ENCODE measurements at regions not wholly inside any gene's neighbourhood (a gene's known extent, or its start where the extent isn't known, plus 50 kb on each side); places are given as distances from the start of the nearest gene placed in this dataset.
A peak's percentile ranks its signal among the peaks of the same experiment; 100 is the strongest.

- Mint-ChIP-seq H3K4me3 (no peak overlapping the region), H3K4me1 (ENCODE audit: low read depth) (peaks cover 35% of the 10 kb centered on the region), H3K27ac (no peak overlapping the region), H3K27me3 (ENCODE audit: low read depth) (peaks cover 42% of the 10 kb centered on the region), H3K9me3 (peaks cover 13 to 15% of the 10 kb centered on the region in 2 donors), H3K36me3 (ENCODE audit: insufficient read depth in 2 of 2) (peaks cover 16 to 23% of the 10 kb centered on the region in 2 donors)
- ATAC-seq (replicated peaks in 1 of 2) (no peak), DNase-seq (no peak)
These were observed 110.5 kb upstream of the INSIG1 start for GRCh38 chr7:155187061-155187785.

- peaks cover 36% of the 10 kb centered on the region for H3K27me3 Mint-ChIP-seq (ENCODE audit: low read depth)
- peaks cover 44% of the 10 kb centered on the region for H3K4me1 Mint-ChIP-seq (ENCODE audit: low read depth)
- peaks cover 14 to 29% of the 10 kb centered on the region in 2 donors for H3K36me3 Mint-ChIP-seq (ENCODE audit: insufficient read depth in 2 of 2)
- DNase-seq, result no peak
- peaks cover 15 to 17% of the 10 kb centered on the region in 2 donors for H3K9me3 Mint-ChIP-seq
- no peak overlapping the region for H3K4me3 Mint-ChIP-seq
- ATAC-seq (replicated peaks in 1 of 2), result peak; percentile 39 to 54
- H3K27ac Mint-ChIP-seq, result no peak overlapping the region
These were observed 109.3 kb upstream of the INSIG1 start for GRCh38 chr7:155188357-155188756.

- peaks cover 15 to 17% of the 10 kb centered on the region in 2 donors for H3K9me3 Mint-ChIP-seq
- H3K36me3 Mint-ChIP-seq (ENCODE audit: insufficient read depth in 2 of 2), result peaks cover 14 to 27% of the 10 kb centered on the region in 2 donors
- ATAC-seq (replicated peaks in 1 of 2) (no peak), DNase-seq (no peak)
- H3K27me3 Mint-ChIP-seq (ENCODE audit: low read depth), result peaks cover 31% of the 10 kb centered on the region
- no peak overlapping the region for H3K4me3 Mint-ChIP-seq
- no peak overlapping the region for H3K27ac Mint-ChIP-seq
- peaks cover 49% of the 10 kb centered on the region for H3K4me1 Mint-ChIP-seq (ENCODE audit: low read depth)
These were observed 108.7 kb upstream of the INSIG1 start for GRCh38 chr7:155188821-155189581.

DNA sequence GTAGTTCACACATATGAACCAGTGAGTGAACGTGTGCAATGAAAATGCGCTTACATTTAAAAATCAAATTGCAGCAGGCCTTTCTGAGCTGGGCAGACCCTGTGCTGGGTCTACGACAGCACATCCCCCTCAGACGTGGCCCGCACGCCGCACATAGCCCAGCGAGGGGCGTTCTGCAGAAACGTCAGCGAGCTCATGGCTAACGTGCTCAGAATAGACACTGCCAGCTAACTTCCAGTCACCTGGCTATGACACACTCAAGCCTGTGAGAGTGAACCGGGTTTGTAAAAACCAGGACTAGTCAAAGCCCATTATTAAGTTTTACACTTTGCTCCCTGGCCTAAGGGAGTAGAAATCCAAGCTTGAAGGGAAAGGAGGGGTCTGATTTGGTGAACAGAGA is 108.1 kb upstream of the INSIG1 start:
- Mint-ChIP-seq H3K4me3 (no peak overlapping the region), H3K4me1 (ENCODE audit: low read depth) (peaks cover 55% of the 10 kb centered on the region), H3K36me3 (ENCODE audit: insufficient read depth in 2 of 2) (peaks cover 14 to 27% of the 10 kb centered on the region in 2 donors), H3K27me3 (ENCODE audit: low read depth) (peaks cover 31% of the 10 kb centered on the region), H3K27ac (no peak overlapping the region), H3K9me3 (peaks cover 15 to 17% of the 10 kb centered on the region in 2 donors)
- DNase-seq, result no peak
- ATAC-seq (replicated peaks in 1 of 2), result no peak

- ATAC-seq (replicated peaks in 1 of 2) (peak; percentile 62 to 65), DNase-seq (peak; percentile 60 to 81)
- H3K27ac Mint-ChIP-seq, result no peak overlapping the region
- H3K4me1 Mint-ChIP-seq (ENCODE audit: low read depth), result peaks cover 58% of the 10 kb centered on the region
- peaks cover 9% of the 10 kb centered on the region in 2 donors for H3K9me3 Mint-ChIP-seq
- H3K4me3 Mint-ChIP-seq, result peak overlapping the region; percentile 59 to 71
- H3K36me3 Mint-ChIP-seq (ENCODE audit: insufficient read depth in 2 of 2), result peaks cover 7 to 18% of the 10 kb centered on the region in 2 donors
- peaks cover 25% of the 10 kb centered on the region for H3K27me3 Mint-ChIP-seq (ENCODE audit: low read depth)
These were observed 107.0 kb upstream of the INSIG1 start for GRCh38 chr7:155190688-155191087.

DNA sequence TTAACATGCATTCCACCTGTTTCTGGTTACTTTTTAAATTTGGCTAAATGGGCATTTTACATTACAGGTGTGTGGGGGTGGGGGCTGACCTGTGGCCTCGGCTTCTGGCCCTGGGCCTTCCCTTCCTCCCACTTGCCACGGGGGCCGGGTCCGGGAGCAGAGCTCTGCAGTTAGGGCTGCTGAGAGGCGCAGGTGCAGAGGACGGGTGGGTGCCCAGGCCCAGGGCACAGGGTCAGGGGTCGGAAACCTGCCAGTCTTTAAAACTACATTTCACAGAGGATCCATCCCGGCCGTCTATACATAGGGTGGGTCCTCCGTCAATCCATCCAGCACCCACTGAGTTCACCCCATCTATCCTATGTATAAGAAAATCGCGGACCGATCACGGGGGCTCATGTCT is 106.5 kb upstream of the INSIG1 start:
- DNase-seq (no peak), ATAC-seq (replicated peaks in 1 of 2) (no peak)
- no peak overlapping the region for H3K27ac Mint-ChIP-seq
- peaks cover 58% of the 10 kb centered on the region for H3K4me1 Mint-ChIP-seq (ENCODE audit: low read depth)
- peaks cover 9 to 19% of the 10 kb centered on the region in 2 donors for H3K36me3 Mint-ChIP-seq (ENCODE audit: insufficient read depth in 2 of 2)
- peaks cover 25% of the 10 kb centered on the region for H3K27me3 Mint-ChIP-seq (ENCODE audit: low read depth)
- peaks cover 9 to 10% of the 10 kb centered on the region in 2 donors for H3K9me3 Mint-ChIP-seq
- peak overlapping the region in 1 of 2 donors; percentile 71 for H3K4me3 Mint-ChIP-seq

GRCh38 chr7:155191901-155192478 is 105.7 kb upstream of the INSIG1 start:
- Mint-ChIP-seq H3K27me3 (ENCODE audit: low read depth) (peaks cover 25% of the 10 kb centered on the region), H3K4me3 (peak overlapping the region; percentile 21 to 47), H3K27ac (peak overlapping the region; percentile 66), H3K4me1 (ENCODE audit: low read depth) (peaks cover 62% of the 10 kb centered on the region), H3K9me3 (peaks cover 6 to 13% of the 10 kb centered on the region in 2 donors), H3K36me3 (ENCODE audit: insufficient read depth in 2 of 2) (peaks cover 13 to 25% of the 10 kb centered on the region in 2 donors)
- ATAC-seq (replicated peaks in 1 of 2) (peak in 1 of 2 donors; percentile 54), DNase-seq (no peak)

- H3K27ac Mint-ChIP-seq, result no peak overlapping the region
- peaks cover 13 to 28% of the 10 kb centered on the region in 2 donors for H3K36me3 Mint-ChIP-seq (ENCODE audit: insufficient read depth in 2 of 2)
- DNase-seq (no peak), ATAC-seq (replicated peaks in 1 of 2) (no peak)
- peaks cover 69% of the 10 kb centered on the region for H3K4me1 Mint-ChIP-seq (ENCODE audit: low read depth)
- H3K9me3 Mint-ChIP-seq, result peaks cover 6 to 13% of the 10 kb centered on the region in 2 donors
- H3K4me3 Mint-ChIP-seq, result no peak overlapping the region
- peaks cover 25% of the 10 kb centered on the region for H3K27me3 Mint-ChIP-seq (ENCODE audit: low read depth)
These were observed 104.6 kb upstream of the INSIG1 start for GRCh38 chr7:155192961-155193640.

DNA sequence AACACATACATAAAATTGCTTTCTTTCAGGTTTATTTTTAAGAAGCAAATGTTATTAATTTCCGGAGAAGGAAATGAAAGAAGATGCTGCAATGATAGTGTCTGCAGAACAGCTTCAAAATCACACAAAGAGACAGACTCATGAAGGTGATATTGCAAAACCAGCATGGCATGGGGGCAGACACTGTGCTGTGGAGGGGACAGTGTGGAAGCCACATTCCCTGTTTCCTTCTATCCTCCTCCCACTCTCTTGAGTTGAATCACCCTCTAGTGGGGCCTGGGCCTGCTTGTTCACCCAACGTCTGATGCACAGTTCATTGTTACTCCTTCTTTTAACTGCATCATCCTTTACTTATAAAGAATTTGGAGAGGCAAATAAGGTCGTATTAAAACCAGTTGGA is 104.0 kb upstream of the INSIG1 start:
- Mint-ChIP-seq H3K9me3 (peaks cover 6 to 13% of the 10 kb centered on the region in 2 donors), H3K36me3 (ENCODE audit: insufficient read depth in 2 of 2) (peaks cover 13 to 31% of the 10 kb centered on the region in 2 donors), H3K4me1 (ENCODE audit: low read depth) (peaks cover 69% of the 10 kb centered on the region), H3K4me3 (peak overlapping the region in 1 of 2 donors; percentile 27), H3K27me3 (ENCODE audit: low read depth) (peaks cover 22% of the 10 kb centered on the region), H3K27ac (no peak overlapping the region)
- ATAC-seq (replicated peaks in 1 of 2), result no peak
- no peak for DNase-seq

- Mint-ChIP-seq H3K4me1 (ENCODE audit: low read depth) (peaks cover 71% of the 10 kb centered on the region), H3K9me3 (peaks cover 6 to 13% of the 10 kb centered on the region in 2 donors), H3K4me3 (peak overlapping the region in 1 of 2 donors; percentile 54), H3K27ac (no peak overlapping the region), H3K36me3 (ENCODE audit: insufficient read depth in 2 of 2) (peaks cover 13 to 31% of the 10 kb centered on the region in 2 donors), H3K27me3 (ENCODE audit: low read depth) (peaks cover 15% of the 10 kb centered on the region)
- ATAC-seq (replicated peaks in 1 of 2) (no peak), DNase-seq (no peak)
These were observed 103.1 kb upstream of the INSIG1 start for GRCh38 chr7:155194382-155195140.

DNA sequence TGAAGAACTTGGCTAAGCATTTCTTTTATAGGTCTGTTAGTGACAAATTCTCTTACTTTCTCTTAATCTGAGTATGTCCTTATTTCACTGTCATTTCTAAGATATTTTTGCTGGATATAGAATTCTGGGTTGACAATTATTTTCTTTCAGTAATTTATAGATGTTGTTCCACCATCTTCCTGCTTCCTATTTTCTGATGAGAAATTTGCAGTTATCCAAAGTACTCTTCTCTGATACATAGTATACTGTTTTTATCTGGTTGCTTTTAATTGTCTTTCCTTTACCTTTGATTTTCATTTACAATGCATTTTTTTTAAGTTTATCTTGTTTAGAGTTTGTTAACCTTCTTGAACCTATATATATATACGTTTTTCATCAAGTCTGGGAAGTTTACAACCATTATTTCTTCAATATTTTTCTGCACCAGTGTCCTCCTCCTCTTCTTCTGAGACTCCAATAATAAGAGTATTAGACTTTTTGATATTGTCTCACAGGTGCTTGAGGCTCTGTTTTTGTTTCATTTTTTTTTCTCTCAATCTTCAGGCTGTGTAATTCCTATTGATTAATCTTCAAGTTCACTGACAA is 101.6 kb upstream of the INSIG1 start:
- Mint-ChIP-seq H3K4me1 (ENCODE audit: low read depth) (peaks cover 69% of the 10 kb centered on the region), H3K27ac (no peak overlapping the region)

More for the DNA sequence above, 101.6 kb upstream of the INSIG1 start:
- no peak overlapping the region for H3K4me3 Mint-ChIP-seq
- ATAC-seq (replicated peaks in 1 of 2) (no peak), DNase-seq (no peak)
- H3K27me3 Mint-ChIP-seq (ENCODE audit: low read depth), result peaks cover 8% of the 10 kb centered on the region
- peaks cover 13 to 31% of the 10 kb centered on the region in 2 donors for H3K36me3 Mint-ChIP-seq (ENCODE audit: insufficient read depth in 2 of 2)
- peaks cover 6 to 13% of the 10 kb centered on the region in 2 donors for H3K9me3 Mint-ChIP-seq

Data from activated T-cell treated with anti-CD3 and anti-CD28 coated beads, Interleukin-2, amount 50 U/mL, for 72 hours (primary cell).